IMR-90 (cell line): ENCODE measurements at regions not wholly inside any gene's neighbourhood (a gene's known extent, or its start where the extent isn't known, plus 50 kb on each side); places are given as distances from the start of the nearest gene placed in this dataset.

Source experiments
- BHLHE40 ChIP-seq: fragments of 150-350 bp; IDR thresholded peaks from 2 replicates; pipeline ENCODE4 v1.6.1; 2016; ENCODE audit warnings: mild to moderate bottlenecking, low read depth, low read length
- CEBPB ChIP-seq: IDR thresholded peaks from 2 replicates; pipeline ENCODE4 v1.6.1; 2012; ENCODE audit warnings: low read depth, low read length, improper control_type of control experiment
- CTCF ChIP-seq: conservative IDR thresholded peaks from 2 replicates; pipeline ENCODE4 v1.5.1; 2012; ENCODE audit warnings: mild to moderate bottlenecking, low read depth, low read length, improper control_type of control experiment
- FOS ChIP-seq: fragments of 150-350 bp; IDR thresholded peaks from 2 replicates; pipeline ENCODE4 v1.6.1; 2016; ENCODE audit warnings: low read depth, low read length
- MXI1 ChIP-seq: IDR thresholded peaks from 2 replicates; pipeline ENCODE4 v1.6.1; 2012; ENCODE audit warnings: low read depth, mild to moderate bottlenecking, low read length, moderate library complexity, borderline replicate concordance
- NFE2L2 ChIP-seq: fragments of 150-350 bp; IDR thresholded peaks from 2 replicates; pipeline ENCODE4 v1.6.1; 2016; ENCODE audit warnings: low read depth, mild to moderate bottlenecking, low read length
- POLR2A ChIP-seq: IDR thresholded peaks from 2 replicates; pipeline ENCODE4 v1.6.1; 2012; ENCODE audit warnings: mild to moderate bottlenecking, low read depth, low read length
- RFX5 ChIP-seq: IDR thresholded peaks from 2 replicates; pipeline ENCODE4 v1.8.0; 2012; ENCODE audit warnings: low read depth, mild to moderate bottlenecking, low read length, moderate library complexity
- USF2 ChIP-seq: fragments of 150-350 bp; IDR thresholded peaks from 2 replicates; pipeline ENCODE4 v1.6.1; 2017; ENCODE audit warnings: mild to moderate bottlenecking, antibody characterized with exemption, low read length, low read depth

- TF ChIP-seq CTCF = no peak
- no peak for TF ChIP-seq POLR2A
- TF ChIP-seq CEBPB = no peak
- no peak for TF ChIP-seq RFX5
- TF ChIP-seq USF2 = no peak
- no peak for TF ChIP-seq MXI1
- no peak for TF ChIP-seq FOS
- TF ChIP-seq NFE2L2 = no peak
- no peak for TF ChIP-seq BHLHE40
These were observed 230.5 kb downstream of the MIAT start for GRCh38 chr22:26887916-26888315.
